Upper lobe of right lung (tissue), 1 donor: ENCODE measurements at regions not wholly inside any gene's neighbourhood (a gene's known extent, or its start where the extent isn't known, plus 50 kb on each side); places are given as distances from the start of the nearest gene placed in this dataset.

ENCODE experiments used
- ATAC-seq: fragments of 200-7000 bp; cut with Tn5 transposase; one replicate; pipeline ENCODE4 v1.9.1; 2020; ENCODE audit warnings: mild to moderate bottlenecking, moderate library complexity
- DNase-seq: peaks from one replicate; pipeline ENCODE4 v3.0.0-alpha.2; 2020
- H3K27ac ChIP-seq: fragments of 200-600 bp; one replicate; pipeline ENCODE4 v1.8.0; 2022
- H3K27me3 ChIP-seq: fragments of 200-600 bp; one replicate; pipeline ENCODE4 v1.8.0; 2022; ENCODE audit warnings: mild to moderate bottlenecking
- H3K36me3 ChIP-seq: fragments of 200-600 bp; one replicate; pipeline ENCODE4 v1.8.0; 2022
- H3K4me1 ChIP-seq: fragments of 200-600 bp; one replicate; pipeline ENCODE4 v1.8.0; 2022
- H3K4me3 ChIP-seq: fragments of 200-600 bp; one replicate; pipeline ENCODE4 v1.8.0; 2022; ENCODE audit warnings: mild to moderate bottlenecking
- H3K9me3 ChIP-seq: fragments of 200-600 bp; one replicate; pipeline ENCODE4 v1.8.0; 2022
- CTCF ChIP-seq: fragments of 200-600 bp; IDR thresholded peaks from one replicate; pipeline ENCODE4 v1.8.0; 2022; ENCODE audit warnings: antibody characterized with exemption
- intact Hi-C: fragments of 100-400 bp; cut with DNase I; formaldehyde crosslinking; loops from one replicate; pipeline ENCODE4 v1.11.0; 2022
- donor health status: DM: no; HTN: yes; CAD: no; lungs with severe emphysema.

GRCh38 chr10:85226596-85226995 lies 898.2 kb downstream of the CCSER2 start:
- intact Hi-C loops = no loop called here
- Histone ChIP-seq H3K4me3 (no peak overlapping the region), H3K9me3 (no peaks in the 10 kb centered on the region), H3K27ac (no peak overlapping the region), H3K4me1 (no peaks in the 10 kb centered on the region), H3K36me3 (no peaks in the 10 kb centered on the region), H3K27me3 (no peaks in the 10 kb centered on the region)
- ATAC-seq (no peak), DNase-seq (no peak)
- no peak for TF ChIP-seq CTCF

- no peaks in the 10 kb centered on the region for H3K27me3 ChIP-seq
- H3K4me3 ChIP-seq = no peak overlapping the region
- DNase-seq = no peak
- TF ChIP-seq CTCF = no peak
- H3K27ac ChIP-seq = no peak overlapping the region
- intact Hi-C loops = no loop called here
- ATAC-seq = peak; percentile 28
- H3K9me3 ChIP-seq = no peaks in the 10 kb centered on the region
- H3K36me3 ChIP-seq = no peaks in the 10 kb centered on the region
- H3K4me1 ChIP-seq = no peaks in the 10 kb centered on the region
Measured at GRCh38 chr10:85228726-85229125, 900.3 kb downstream of the CCSER2 start.

- no peaks in the 10 kb centered on the region for H3K27me3 ChIP-seq
- intact Hi-C loops = no loop called here
- H3K27ac ChIP-seq = no peak overlapping the region
- H3K4me1 ChIP-seq = no peaks in the 10 kb centered on the region
- TF ChIP-seq CTCF = no peak
- H3K4me3 ChIP-seq = no peak overlapping the region
- H3K36me3 ChIP-seq = no peaks in the 10 kb centered on the region
- no peak for ATAC-seq
- no peaks in the 10 kb centered on the region for H3K9me3 ChIP-seq
- DNase-seq = no peak
Measured at GRCh38 chr10:85231534-85232270, 903.3 kb downstream of the CCSER2 start.

DNA sequence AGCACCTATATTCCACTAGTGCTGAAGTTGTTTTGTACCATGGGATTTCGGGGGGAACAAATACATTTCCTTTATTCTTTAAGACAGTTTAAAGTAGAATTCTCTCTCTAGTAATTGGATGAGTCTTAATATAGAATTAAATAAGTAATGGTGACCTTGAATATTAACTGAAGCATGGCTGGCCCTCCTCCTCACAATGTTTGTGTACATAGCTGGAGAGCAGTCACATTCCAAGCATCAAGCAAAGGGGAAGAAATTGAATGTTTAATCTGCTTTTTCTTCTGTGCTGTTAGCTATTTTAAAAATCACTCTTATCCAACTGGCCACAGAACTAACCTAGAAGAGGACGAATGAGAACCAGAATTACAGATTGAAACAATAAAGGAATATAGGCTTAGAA lies 906.9 kb downstream of the CCSER2 start:
- DNase-seq (no peak), ATAC-seq (no peak)
- Histone ChIP-seq H3K27ac (no peak overlapping the region), H3K9me3 (no peaks in the 10 kb centered on the region), H3K4me3 (no peak overlapping the region), H3K36me3 (no peaks in the 10 kb centered on the region), H3K4me1 (no peaks in the 10 kb centered on the region), H3K27me3 (no peaks in the 10 kb centered on the region)
- no peak for TF ChIP-seq CTCF
- intact Hi-C loops = no loop called here

DNA sequence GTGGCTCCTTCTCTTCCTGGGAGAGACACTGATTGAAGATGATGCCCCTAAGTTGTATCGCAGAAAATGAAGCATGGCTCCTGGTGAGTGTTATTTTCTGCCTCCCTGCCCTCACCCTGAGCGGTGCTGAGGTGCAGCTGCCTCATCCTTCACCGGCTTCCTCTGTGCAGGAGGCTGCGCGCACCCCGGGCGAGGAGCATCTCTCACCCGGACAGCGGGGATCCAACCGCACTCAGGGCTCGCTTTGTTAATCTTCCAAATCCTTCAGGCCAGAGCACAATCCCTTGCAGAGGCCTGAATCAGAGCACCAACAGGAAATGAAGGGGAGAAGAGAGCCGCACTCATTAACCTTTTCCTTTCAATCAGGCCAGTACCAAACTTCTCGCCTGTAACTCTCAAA lies 910.3 kb downstream of the CCSER2 start:
- ATAC-seq (no peak), DNase-seq (no peak)
- no peak for TF ChIP-seq CTCF
- no peaks in the 10 kb centered on the region for H3K36me3 ChIP-seq
- H3K27me3 ChIP-seq = no peaks in the 10 kb centered on the region
- intact Hi-C loops = no loop called here
- no peak overlapping the region for H3K4me3 ChIP-seq
- no peaks in the 10 kb centered on the region for H3K4me1 ChIP-seq
- no peak overlapping the region for H3K27ac ChIP-seq
- H3K9me3 ChIP-seq = no peaks in the 10 kb centered on the region

- Histone ChIP-seq H3K27ac (no peak overlapping the region), H3K4me1 (no peaks in the 10 kb centered on the region), H3K36me3 (no peaks in the 10 kb centered on the region), H3K9me3 (no peaks in the 10 kb centered on the region), H3K4me3 (no peak overlapping the region), H3K27me3 (no peaks in the 10 kb centered on the region)
- ATAC-seq = no peak
- no peak for DNase-seq
- intact Hi-C loops = no loop called here
- TF ChIP-seq CTCF = no peak
Measured at GRCh38 chr10:85250304-85250703, 921.9 kb downstream of the CCSER2 start.
